ENCODE measurements at regions not wholly inside any gene's neighbourhood (a gene's known extent, or its start where the extent isn't known, plus 50 kb on each side); places are given as distances from the start of the nearest gene placed in this dataset.

DNA sequence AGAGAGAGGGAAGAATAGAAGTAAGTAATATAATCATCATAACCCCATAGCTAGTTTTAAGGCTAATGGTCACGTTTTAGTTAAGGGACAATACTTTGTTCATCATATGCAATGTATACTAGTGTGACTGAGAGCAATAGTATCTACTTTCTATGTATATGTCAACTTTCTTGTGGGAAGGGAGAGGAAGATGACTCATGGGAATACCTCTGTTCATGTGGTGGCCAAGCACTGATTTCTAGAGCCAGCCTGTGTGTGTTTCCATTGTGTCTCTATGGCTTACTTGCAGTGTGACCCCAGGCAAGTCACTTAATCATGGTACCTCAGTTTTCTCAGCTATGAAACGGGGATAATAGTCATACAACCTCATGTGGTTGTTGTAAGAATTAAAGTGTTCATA is 639.6 kb downstream of the CETN3 start:
- TF ChIP-seq, protein P1, sequence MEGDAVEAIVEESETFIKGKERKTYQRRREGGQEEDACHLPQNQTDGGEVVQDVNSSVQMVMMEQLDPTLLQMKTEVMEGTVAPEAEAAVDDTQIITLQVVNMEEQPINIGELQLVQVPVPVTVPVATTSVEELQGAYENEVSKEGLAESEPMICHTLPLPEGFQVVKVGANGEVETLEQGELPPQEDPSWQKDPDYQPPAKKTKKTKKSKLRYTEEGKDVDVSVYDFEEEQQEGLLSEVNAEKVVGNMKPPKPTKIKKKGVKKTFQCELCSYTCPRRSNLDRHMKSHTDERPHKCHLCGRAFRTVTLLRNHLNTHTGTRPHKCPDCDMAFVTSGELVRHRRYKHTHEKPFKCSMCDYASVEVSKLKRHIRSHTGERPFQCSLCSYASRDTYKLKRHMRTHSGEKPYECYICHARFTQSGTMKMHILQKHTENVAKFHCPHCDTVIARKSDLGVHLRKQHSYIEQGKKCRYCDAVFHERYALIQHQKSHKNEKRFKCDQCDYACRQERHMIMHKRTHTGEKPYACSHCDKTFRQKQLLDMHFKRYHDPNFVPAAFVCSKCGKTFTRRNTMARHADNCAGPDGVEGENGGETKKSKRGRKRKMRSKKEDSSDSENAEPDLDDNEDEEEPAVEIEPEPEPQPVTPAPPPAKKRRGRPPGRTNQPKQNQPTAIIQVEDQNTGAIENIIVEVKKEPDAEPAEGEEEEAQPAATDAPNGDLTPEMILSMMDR (IDR thresholded peaks at IDR 0.05; ENCODE audit: low read depth, low read length): no peak
- peak; percentile 14 to 52 for DNase-seq (ENCODE audit: low read depth in 2 of 2)
- no peak overlapping the region for H3K4me3 ChIP-seq (replicated peaks in 1 of 2; ENCODE audit: low read depth in 2 of 2, low read length in 2 of 2)

DNA sequence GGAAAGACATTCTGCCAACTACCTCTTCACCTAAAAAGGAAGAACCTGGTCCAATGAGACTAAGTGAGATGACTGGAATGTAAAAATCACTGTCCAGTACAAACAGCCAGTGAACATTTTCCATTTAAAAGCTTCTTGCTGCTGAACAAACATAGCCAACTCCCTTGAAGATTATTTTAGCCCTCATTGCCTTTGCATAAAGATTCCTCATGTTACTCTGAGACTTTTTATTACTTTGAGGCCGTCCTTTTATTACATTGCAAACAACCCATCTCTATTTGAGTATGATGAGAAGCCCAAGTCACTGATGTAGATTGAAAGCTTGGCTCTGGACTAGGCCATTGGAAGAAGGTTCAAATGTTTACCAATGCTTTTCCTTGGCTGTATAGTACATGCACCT is 649.8 kb downstream of the CETN3 start:
- DNase-seq (ENCODE audit: low read depth in 2 of 2): no peak
- no peak overlapping the region for H3K4me3 ChIP-seq (replicated peaks in 1 of 2; ENCODE audit: low read depth in 2 of 2, low read length in 2 of 2)
- TF ChIP-seq, protein P1 (IDR thresholded peaks at IDR 0.05; ENCODE audit: low read depth, low read length): no peak

DNA sequence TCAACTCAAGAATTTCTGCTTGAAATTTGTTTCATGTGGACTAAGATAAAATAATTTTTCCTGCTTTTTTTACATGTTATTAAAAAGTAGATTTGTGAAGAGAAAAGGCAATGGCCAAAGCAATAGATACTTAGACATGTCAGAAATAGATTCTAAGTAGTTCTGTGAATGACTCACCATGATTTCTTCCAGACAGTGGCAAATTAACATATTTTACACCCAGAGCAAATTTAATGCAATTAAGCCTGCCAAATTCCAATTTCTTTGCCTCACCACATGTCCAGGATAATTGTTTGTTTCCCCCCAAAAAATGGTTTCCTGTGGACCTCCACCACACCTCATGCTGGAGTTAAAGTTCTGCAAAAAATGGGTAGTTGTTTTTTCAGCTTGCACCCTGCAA is 651.4 kb downstream of the CETN3 start:
- H3K4me3 ChIP-seq (replicated peaks in 1 of 2; ENCODE audit: low read depth in 2 of 2, low read length in 2 of 2): no peak overlapping the region
- DNase-seq (ENCODE audit: low read depth in 2 of 2): no peak
- TF ChIP-seq, protein P1 (IDR thresholded peaks at IDR 0.05; ENCODE audit: low read depth, low read length): no peak

DNA sequence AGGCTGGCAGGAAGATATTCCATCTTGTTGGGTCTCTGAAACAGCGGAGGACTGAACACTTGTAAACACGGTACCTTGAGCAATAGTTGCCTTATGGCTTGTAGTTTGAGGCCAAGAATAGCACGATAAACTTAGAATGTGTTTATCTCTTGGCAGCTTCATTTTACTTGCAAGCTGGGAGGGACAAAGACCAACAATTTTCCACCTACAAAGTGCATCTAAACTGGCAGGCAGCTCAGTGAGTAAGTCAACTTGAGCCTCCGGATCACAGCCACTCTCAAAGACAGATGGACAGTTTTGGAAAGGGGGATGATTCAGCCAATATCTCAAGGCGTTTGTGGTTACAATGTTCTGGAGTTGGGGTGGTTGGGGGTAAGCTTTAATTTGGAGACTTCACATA is 652.6 kb downstream of the CETN3 start:
- DNase-seq (ENCODE audit: low read depth in 2 of 2): peak; percentile 1 to 62
- TF ChIP-seq, protein P1 (IDR thresholded peaks at IDR 0.05; ENCODE audit: low read depth, low read length): no peak
- H3K4me3 ChIP-seq (replicated peaks in 1 of 2; ENCODE audit: low read depth in 2 of 2, low read length in 2 of 2): no peak overlapping the region

DNA sequence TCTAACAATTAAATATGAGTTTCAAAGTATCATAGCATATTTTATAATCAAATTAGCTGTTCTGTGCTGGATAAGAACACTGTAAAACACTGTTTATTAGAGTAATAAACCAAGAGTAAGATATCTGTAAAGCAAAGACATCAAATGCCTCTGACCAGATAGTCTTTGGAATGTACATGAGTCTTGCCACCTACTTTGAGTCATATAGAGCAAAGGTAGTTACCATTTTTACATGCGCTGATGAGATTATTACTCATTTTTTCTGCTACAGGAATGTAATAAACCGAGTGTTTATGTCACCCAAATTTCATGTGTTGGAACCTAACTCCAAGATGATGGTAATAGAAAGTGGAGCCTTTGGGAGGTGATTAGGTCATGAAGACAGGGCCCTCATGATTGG is 654.5 kb downstream of the CETN3 start:
- TF ChIP-seq, protein P1 (IDR thresholded peaks at IDR 0.05; ENCODE audit: low read depth, low read length): no peak
- H3K4me3 ChIP-seq (replicated peaks in 1 of 2; ENCODE audit: low read depth in 2 of 2, low read length in 2 of 2): no peak overlapping the region
- DNase-seq (ENCODE audit: low read depth in 2 of 2): peak in 1 of 2 donors; percentile 2

DNA sequence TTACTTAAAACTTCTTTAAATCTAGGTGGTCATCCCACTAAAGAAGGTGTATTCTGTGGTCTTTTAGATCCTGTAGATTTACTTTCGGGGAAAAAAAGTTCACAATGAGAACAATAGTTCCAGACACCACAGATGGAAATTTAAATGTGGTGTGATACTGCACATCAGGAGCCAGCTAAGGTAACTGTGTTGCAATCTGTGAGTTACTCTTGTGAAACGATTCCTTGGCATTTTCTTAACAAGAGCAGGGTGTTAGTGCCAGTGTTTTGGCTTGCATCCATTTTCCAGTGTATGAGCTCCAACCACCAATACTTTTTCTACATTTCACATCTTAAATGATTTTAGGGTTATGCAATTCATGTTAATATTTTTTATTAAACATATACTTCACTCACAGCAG is 674.5 kb downstream of the CETN3 start:
- H3K4me3 ChIP-seq (replicated peaks in 1 of 2; ENCODE audit: low read depth in 2 of 2, low read length in 2 of 2): no peak overlapping the region
- DNase-seq (ENCODE audit: low read depth in 2 of 2): peak; percentile 18 to 75
- TF ChIP-seq, protein P1 (IDR thresholded peaks at IDR 0.05; ENCODE audit: low read depth, low read length): no peak

DNA sequence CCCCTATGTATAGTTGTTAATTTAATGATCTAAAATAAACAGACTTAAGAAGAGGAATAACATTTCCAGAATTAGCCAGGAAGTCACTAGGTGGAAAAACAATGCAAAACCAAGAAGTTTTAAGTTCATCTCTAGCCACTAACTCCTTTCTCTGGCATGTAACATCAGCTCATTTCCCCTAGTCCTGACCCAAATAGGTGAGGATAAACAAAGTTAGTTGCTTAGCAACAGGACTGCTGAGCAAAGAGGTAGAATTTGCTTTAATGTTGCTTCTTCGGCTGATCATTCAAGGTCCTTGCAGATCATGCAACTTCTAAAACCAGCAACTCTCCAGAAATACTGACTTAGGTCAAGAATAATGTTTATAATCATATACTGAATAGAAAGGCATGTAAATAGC is 675.8 kb downstream of the CETN3 start:
- TF ChIP-seq, protein P1 (IDR thresholded peaks at IDR 0.05; ENCODE audit: low read depth, low read length): no peak
- DNase-seq (ENCODE audit: low read depth in 2 of 2): no peak
- no peak overlapping the region for H3K4me3 ChIP-seq (replicated peaks in 1 of 2; ENCODE audit: low read depth in 2 of 2, low read length in 2 of 2)

Measured in cardiac fibroblast (primary cell).